Nephron progenitor cell (in vitro differentiated cells): ENCODE measurements at regions not wholly inside any gene's neighbourhood (a gene's known extent, or its start where the extent isn't known, plus 50 kb on each side); places are given as distances from the start of the nearest gene placed in this dataset.

Source experiments
- DNase-seq: peaks from one replicate; pipeline ENCODE4 v3.0.0; 2021
- H3K27ac Mint-ChIP-seq: 2 replicates; pipeline ENCODE4 v1.8.0; 2021; ENCODE audit warnings: mild to moderate bottlenecking, moderate library complexity, mixed read lengths
- H3K27me3 Mint-ChIP-seq: 2 replicates; pipeline ENCODE4 v1.8.0; 2021; ENCODE audit warnings: mild to moderate bottlenecking, low read depth, mixed read lengths; ENCODE audit not compliant: poor library complexity
- H3K36me3 Mint-ChIP-seq: 2 replicates; pipeline ENCODE4 v1.8.0; 2021; ENCODE audit warnings: low read depth, mixed read lengths
- H3K4me1 Mint-ChIP-seq: 2 replicates; pipeline ENCODE4 v1.8.0; 2021; ENCODE audit warnings: mixed read lengths
- H3K4me3 Mint-ChIP-seq: 2 replicates; pipeline ENCODE4 v1.8.0; 2021; ENCODE audit warnings: mild to moderate bottlenecking, moderate library complexity, mixed read lengths
- H3K9me3 Mint-ChIP-seq: 2 replicates; pipeline ENCODE4 v1.8.0; 2021; ENCODE audit warnings: mild to moderate bottlenecking, moderate library complexity, mixed read lengths
- TF ChIP-seq, protein P1 (sequence below): fragments of 200-600 bp; sonication (generic); IDR thresholded peaks from 2 replicates; pipeline ENCODE4 v1.5.0; 2021; ENCODE audit warnings: antibody characterized with exemption

DNA sequence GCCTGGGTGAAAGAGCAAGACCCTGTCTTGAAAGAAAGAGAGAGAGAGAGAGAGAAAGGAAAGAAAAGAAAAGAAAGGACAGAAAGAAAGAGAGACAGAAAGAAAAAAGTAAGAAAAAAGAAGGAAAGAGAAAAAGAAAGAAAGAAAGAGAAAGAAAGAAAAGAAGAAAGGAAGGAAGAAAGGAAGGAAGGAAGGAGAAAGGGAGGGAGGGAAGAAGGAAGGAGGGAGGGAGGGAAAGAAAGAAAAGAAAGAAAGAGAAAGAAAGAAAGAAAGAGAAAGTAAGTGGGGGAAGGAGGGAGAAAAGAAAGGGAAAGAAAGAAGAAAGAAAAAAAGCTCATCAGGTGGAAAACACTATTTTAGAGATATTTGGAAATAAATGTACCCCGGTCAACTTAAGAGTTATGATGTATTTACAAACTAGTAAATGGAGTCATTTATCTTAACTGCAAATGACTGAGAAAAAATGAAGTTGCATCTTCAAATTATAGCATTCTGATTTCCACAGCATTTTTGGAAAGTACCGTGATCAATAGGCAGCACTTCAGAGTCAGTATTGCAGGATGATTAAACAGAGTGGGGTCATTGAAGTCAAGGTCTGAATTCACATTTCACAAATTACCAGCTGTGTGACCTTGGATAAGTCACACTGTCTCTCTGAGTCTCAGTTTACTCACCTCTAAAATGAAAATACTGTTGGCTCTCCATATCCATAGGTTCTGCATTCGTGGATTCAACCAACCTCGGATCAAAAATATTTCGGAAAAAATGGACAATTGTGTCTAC is 64.1 kb upstream of the SMAD1 start:
- H3K27ac Mint-ChIP-seq = no peak overlapping the region
- peaks cover 3% of the 10 kb centered on the region for H3K9me3 Mint-ChIP-seq
- DNase-seq = no peak
- TF ChIP-seq, protein P1, sequence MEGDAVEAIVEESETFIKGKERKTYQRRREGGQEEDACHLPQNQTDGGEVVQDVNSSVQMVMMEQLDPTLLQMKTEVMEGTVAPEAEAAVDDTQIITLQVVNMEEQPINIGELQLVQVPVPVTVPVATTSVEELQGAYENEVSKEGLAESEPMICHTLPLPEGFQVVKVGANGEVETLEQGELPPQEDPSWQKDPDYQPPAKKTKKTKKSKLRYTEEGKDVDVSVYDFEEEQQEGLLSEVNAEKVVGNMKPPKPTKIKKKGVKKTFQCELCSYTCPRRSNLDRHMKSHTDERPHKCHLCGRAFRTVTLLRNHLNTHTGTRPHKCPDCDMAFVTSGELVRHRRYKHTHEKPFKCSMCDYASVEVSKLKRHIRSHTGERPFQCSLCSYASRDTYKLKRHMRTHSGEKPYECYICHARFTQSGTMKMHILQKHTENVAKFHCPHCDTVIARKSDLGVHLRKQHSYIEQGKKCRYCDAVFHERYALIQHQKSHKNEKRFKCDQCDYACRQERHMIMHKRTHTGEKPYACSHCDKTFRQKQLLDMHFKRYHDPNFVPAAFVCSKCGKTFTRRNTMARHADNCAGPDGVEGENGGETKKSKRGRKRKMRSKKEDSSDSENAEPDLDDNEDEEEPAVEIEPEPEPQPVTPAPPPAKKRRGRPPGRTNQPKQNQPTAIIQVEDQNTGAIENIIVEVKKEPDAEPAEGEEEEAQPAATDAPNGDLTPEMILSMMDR = no peak
- no peak overlapping the region for H3K4me3 Mint-ChIP-seq
- H3K36me3 Mint-ChIP-seq = no peaks in the 10 kb centered on the region
- peaks cover 12% of the 10 kb centered on the region for H3K27me3 Mint-ChIP-seq
- H3K4me1 Mint-ChIP-seq = no peaks in the 10 kb centered on the region

DNA sequence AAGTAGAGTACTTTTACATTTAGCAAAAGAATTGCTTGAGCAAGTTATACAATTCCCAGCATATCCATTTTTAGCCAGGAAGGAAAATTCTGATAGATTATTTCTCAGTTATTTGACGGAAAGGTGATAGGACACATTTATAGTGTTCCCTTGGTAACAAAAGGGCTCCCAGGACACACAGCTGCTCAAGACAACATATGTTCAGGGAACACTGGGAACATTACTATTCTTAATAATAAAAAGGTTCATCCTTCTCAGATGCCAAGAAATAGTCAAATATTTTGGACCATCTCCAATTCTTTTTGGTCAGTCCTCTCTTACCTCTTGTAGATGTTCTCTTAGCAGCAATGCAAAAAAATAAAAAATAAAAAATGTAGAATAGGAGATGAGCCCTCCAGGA is 66.8 kb upstream of the SMAD1 start:
- no peaks in the 10 kb centered on the region for H3K36me3 Mint-ChIP-seq
- TF ChIP-seq, protein P1 = no peak
- peaks cover 6% of the 10 kb centered on the region for H3K27me3 Mint-ChIP-seq
- no peak for DNase-seq
- peaks cover 9% of the 10 kb centered on the region for H3K9me3 Mint-ChIP-seq
- no peak overlapping the region for H3K4me3 Mint-ChIP-seq
- H3K27ac Mint-ChIP-seq = no peak overlapping the region
- no peaks in the 10 kb centered on the region for H3K4me1 Mint-ChIP-seq

DNA sequence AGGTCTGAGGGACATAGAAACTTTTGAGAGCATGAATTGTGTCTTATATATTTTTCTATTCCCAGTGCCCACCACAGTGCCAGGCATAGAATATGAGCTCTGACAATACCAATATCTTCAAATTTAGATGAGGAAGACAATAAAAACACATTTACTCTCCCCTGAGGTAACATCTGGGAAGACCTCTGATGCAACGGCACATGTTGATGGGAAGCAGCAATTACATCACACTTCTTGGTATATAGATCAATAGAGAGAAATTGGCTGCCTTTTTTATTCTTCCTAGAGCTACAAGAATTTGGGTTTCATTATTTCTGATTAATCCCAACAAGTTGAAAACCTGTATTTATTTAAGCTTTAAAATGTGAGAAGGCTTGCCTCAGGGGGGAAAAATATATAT is 67.4 kb upstream of the SMAD1 start:
- Mint-ChIP-seq H3K27ac (no peak overlapping the region), H3K36me3 (no peaks in the 10 kb centered on the region), H3K4me3 (no peak overlapping the region), H3K9me3 (peaks cover 9% of the 10 kb centered on the region), H3K4me1 (no peaks in the 10 kb centered on the region), H3K27me3 (peaks cover 2% of the 10 kb centered on the region)
- TF ChIP-seq, protein P1 = no peak
- DNase-seq = no peak

DNA sequence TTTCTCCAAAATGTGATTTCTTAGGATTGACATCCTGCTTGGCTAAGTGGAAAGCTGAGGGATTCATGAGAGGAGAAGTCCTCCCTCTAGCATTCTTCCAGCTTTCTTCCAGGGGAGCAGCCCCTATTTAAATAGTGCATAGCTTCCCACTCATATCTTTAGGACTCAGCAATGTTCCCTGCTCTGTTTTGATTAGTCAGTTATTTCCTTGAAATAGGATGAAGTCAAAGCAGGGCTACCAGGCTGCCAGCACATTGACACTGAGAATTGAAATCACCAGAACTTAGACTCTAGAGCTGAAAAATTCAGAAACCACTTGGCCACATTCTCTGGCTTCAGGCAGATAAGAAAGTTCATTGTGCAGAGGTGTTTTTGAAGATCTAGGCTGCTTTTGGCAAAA is 74.7 kb upstream of the SMAD1 start:
- DNase-seq = no peak
- H3K27me3 Mint-ChIP-seq = peaks cover 6% of the 10 kb centered on the region
- H3K4me1 Mint-ChIP-seq = peaks cover 4% of the 10 kb centered on the region
- H3K36me3 Mint-ChIP-seq = no peaks in the 10 kb centered on the region
- H3K9me3 Mint-ChIP-seq = peaks cover 20% of the 10 kb centered on the region
- TF ChIP-seq, protein P1 = no peak
- H3K27ac Mint-ChIP-seq = no peak overlapping the region
- no peak overlapping the region for H3K4me3 Mint-ChIP-seq

DNA sequence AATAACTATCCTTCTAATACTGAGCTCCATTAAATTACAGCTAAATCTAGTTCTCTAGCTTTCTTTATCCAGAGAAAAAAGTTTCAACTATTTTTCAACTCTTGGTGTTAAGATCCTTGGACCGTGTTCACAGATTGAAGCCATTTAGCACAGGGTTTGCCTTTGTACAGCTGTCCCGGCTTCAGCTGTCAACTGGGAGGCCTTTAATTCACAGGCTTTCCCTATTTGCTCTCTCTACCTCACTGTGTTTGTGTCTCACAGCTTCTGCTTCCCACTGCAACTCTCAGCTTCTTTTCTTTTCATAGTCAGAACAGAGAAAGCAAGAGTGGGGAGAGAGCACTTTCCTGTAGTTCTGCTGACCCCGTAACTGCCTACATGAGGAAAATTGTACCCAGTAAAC is 76.9 kb upstream of the SMAD1 start:
- peaks cover 4% of the 10 kb centered on the region for H3K4me1 Mint-ChIP-seq
- no peak for DNase-seq
- H3K9me3 Mint-ChIP-seq = peaks cover 34% of the 10 kb centered on the region
- no peaks in the 10 kb centered on the region for H3K36me3 Mint-ChIP-seq
- H3K27me3 Mint-ChIP-seq = peaks cover 6% of the 10 kb centered on the region
- peak overlapping the region; percentile 71 for H3K27ac Mint-ChIP-seq
- TF ChIP-seq, protein P1 = no peak
- H3K4me3 Mint-ChIP-seq = no peak overlapping the region

DNA sequence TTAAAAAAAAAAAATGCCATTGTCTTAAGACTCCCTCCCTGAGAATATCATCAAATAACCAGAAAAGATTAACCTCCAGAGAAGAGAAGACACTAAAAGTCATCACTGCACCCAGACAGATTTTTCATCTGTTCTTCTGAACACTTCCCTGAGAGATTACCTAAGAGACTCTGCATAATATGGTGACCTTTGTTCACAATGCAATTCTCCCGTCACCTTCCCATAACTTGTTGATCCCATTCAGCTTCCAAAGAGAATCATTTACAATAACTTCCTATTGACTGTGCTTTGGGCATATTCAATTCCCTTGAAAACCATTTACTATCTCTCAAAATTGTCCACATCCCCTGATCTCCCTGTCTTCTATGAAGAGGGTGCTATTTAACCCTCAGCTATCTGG is 85.1 kb upstream of the SMAD1 start:
- TF ChIP-seq, protein P1 = no peak
- no peak overlapping the region for H3K27ac Mint-ChIP-seq

More for the DNA sequence above, 85.1 kb upstream of the SMAD1 start:
- no peak for DNase-seq
- H3K9me3 Mint-ChIP-seq = peaks cover 15% of the 10 kb centered on the region
- H3K4me3 Mint-ChIP-seq = no peak overlapping the region
- no peaks in the 10 kb centered on the region for H3K27me3 Mint-ChIP-seq
- no peaks in the 10 kb centered on the region for H3K36me3 Mint-ChIP-seq
- no peaks in the 10 kb centered on the region for H3K4me1 Mint-ChIP-seq
